ENCODE measurements at regions not wholly inside any gene's neighbourhood (a gene's known extent, or its start where the extent isn't known, plus 50 kb on each side); places are given as distances from the start of the nearest gene placed in this dataset.
"Not testable (repeated sequence)": the region's sequence is repeated elsewhere in the genome, so short reads cannot be mapped to it uniquely, and the experiment has no call there.

DNA sequence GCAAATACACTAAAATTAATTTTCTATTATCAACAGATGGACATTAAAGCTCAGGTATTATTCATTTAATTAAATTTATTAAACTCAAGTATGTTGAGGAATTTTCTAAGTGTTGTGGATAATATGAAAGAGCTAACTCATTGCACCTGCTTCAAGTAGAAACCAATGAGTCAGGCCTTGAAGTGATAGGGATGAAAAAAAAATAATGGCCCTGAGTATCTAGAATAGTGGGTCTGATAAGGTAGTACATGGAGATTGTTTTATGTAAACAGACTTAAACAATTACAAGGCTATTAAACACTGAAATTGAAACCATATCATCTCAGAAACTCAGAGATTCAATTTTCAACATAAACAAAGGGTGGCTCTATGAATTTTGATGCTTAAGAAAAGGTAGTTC, 857.1 kb upstream of the GBE1 start:
- no peak for DNase-seq (ENCODE audit: low read depth)

DNA sequence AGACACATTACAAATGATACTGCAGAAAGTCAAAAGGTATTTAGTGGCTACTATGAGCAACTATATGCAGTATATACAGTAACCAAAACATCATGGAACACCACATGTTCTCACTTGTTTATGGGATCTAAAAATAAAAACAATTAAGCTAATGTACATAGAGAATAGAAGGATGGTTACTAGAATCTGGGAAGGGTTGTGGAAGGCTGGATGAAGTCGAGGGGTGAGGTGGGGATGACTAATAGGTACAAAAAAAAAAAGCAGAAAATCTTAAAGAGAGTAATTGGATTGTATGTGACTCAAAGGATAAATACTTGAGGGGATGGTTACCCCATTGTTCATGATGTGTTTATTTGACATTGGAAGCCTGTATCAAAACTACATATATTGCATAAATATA, 848.8 kb upstream of the GBE1 start:
- DNase-seq (ENCODE audit: low read depth): no peak

DNA sequence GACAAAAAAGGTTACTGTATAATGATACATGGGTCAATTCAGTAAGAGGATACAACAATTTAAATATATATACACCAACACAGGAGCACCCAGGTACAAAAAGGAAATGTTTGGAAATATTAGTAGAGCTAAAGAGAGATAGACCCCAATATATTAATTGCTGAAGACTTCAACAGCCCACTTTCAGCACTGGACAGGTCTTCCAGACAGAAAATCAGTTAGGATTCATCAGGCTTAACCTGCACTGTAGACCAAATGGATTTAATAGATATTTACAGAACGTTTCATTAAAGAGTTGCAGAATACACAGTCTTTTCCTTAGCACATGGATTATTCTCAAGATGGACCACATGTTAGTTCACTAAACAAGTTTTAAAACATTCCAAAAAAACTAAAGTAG, 845.9 kb upstream of the GBE1 start:
- DNase-seq (ENCODE audit: low read depth): no peak

GRCh38 chr3:82596805-82597204, 835.4 kb upstream of the GBE1 start:
- no peak for DNase-seq (ENCODE audit: low read depth)

- DNase-seq (ENCODE audit: low read depth): no peak
These were observed 834.1 kb upstream of the GBE1 start for GRCh38 chr3:82595530-82595929.

DNA sequence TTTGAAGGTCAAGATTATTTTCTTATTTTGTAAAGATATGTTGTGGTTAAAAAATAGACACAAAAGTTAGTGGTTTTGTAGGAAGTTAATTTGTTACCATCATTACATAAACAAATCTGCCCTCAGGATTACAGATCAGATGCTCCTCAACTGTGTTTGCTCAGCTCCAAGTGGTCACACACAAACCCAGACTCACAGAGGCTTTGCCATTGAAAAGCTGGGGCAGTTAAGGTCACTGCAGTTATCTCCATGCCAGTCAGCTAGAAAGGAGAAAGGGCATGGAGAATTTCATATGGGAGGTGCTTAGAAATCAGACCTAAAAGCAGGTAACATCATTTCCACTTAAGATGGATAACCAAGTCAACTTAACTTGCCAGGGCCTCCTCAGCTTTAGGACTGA, 825.7 kb upstream of the GBE1 start:
- DNase-seq (ENCODE audit: low read depth): no peak

- no peak for DNase-seq (ENCODE audit: low read depth)
These were observed 825.0 kb upstream of the GBE1 start for GRCh38 chr3:82586414-82586813.

DNA sequence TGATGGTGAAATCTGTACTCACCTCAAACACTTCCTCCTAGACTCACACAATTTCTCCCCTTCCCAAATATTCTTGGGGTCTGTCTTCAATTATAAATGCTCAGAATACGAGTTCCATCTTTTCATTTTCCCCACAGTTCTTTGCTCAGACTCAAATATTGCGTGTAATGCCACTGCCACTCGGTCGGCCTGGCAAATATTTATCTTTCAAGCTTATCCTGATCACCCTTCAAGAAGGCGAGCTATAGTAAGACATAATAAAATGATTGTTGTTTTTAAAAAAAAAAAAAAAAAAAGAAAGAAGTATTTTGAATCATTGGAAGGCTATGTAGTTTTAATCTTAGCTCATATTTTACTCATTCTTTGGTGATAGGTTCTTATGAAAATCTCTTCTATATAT, 824.6 kb upstream of the GBE1 start:
- not testable (repeated sequence) for DNase-seq (ENCODE audit: low read depth)

DNA sequence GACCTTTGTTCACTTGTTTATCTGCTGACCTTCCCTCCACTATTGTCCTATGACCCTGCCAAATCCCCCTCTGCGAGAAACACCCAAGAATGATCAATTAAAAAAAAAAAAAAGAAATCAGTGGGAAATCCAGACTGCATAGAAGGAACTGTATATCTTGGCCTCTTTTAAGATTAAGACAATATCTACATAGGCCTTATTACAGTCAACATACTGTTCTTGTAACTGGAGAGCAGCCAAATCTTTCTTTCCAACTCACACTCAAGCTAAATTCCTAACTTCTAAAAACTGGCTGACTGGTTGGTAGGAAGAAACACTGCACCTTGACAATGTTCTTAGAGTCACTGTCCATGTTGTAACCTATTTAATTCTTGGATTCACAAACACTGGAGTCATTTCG, 824.1 kb upstream of the GBE1 start:
- DNase-seq (ENCODE audit: low read depth): not testable (repeated sequence)

DNA sequence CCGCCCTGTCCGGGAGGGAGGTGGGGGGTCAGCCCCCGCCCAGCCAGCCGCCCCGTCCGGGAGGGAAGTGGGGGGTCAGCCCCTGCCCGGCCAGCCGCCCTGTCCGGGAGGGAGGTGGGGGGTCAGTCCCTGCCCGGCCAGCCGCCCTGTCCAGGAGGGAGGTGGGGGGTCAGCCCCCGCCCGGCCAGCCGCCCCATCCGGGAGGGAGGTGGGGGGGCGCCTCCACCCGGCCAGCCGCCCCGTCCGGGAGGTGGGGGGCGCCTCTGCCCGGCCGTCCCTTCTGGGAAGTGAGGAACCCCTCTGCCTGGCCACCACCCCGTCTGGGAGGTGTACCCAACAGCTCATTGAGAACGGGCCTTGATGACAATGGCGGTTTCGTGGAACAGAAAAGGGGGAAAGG, 823.4 kb upstream of the GBE1 start:
- not testable (repeated sequence) for DNase-seq (ENCODE audit: low read depth)

DNA sequence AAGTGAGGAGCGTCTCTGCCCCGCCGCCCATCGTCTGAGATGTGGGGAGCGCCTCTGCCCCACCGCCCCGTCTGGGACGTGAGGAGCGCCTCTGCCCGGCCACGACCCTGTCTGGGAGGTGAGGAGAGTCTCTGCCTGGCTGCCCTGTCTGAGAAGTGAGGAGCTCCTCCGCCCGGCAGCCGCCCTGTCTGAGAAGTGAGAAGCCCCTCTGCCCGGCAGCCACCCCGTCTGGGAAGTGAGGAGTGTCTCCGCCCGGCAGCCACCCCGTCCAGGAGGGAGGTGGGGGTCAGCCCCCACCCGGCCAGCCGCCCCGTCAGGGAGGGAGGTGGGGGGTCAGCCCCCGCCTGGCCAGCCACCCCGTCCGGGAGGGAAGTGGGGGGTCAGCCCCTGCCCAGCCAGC, 823.0 kb upstream of the GBE1 start:
- not testable (repeated sequence) for DNase-seq (ENCODE audit: low read depth)

GRCh38 chr3:82581350-82581749, 819.9 kb upstream of the GBE1 start:
- no peak for DNase-seq (ENCODE audit: low read depth)

DNA sequence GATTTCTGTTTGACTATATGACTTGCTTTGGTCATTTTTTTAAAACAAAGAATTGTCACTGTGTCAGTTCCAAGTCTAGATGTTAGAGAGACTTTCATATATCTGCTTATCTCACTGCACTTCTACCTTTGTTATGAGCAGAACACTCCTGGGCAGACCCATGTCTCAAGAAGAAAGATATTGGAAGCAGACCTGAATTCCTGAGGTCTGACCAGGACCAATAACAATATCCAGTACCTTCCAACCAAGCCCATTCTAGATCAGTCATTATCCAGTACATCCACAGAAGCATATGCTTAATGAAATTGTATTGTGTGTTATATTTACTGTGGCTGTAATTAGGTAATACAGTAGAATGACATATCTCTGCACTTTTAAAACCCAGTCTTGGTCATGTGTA, 811.3 kb upstream of the GBE1 start:
- DNase-seq (ENCODE audit: low read depth): no peak

DNA sequence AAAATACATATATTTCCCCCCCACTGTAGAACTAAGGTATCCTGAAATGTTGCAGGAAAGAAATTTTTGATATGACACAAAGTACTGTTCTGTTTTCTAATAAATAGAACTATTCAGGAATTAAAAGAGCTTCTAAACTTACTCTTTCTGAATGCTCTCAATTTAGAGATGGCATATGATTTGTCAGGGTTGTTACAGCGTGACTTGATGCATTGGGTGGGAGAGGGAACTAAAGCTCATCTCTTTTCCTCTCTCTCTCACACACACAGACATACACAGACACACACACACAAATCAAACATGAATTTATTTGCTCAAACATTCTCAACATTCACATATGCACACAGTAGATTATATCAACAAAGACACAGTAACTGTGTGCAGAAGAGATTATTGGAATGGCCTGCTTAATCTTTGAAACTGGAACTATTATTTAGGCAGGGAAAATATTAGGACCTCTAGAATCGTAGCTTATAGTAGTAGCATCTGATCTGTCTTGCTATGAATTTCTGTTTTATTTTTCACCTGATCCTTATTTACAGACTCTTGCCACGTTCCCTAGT, 807.4 kb upstream of the GBE1 start:
- DNase-seq (ENCODE audit: low read depth): no peak

GRCh38 chr3:82567029-82567600, 805.7 kb upstream of the GBE1 start:
- no peak for DNase-seq (ENCODE audit: low read depth)

DNA sequence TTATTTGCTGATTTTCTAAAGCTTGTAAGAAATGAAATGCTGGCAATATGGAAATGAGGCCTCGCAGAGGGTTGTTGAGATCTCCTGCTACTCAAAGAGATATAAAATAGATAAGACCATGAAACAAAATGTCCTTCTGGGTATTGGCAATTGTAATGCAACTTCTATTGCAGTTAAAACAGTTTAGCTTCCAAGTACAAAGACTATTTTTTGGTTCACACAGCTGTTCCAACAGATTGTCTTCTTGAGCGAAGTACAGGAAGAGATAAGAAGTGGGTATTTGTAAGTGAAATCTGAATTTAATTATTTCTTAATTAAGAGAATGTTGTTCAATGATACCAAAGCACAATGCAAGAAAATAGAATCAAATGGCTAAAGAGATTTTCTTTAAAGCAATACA, 801.5 kb upstream of the GBE1 start:
- no peak for DNase-seq (ENCODE audit: low read depth)

GRCh38 chr3:82561784-82562183, 800.3 kb upstream of the GBE1 start:
- no peak for DNase-seq (ENCODE audit: low read depth)

- no peak for DNase-seq (ENCODE audit: low read depth)
These were observed 796.6 kb upstream of the GBE1 start for GRCh38 chr3:82558081-82558480.

DNA sequence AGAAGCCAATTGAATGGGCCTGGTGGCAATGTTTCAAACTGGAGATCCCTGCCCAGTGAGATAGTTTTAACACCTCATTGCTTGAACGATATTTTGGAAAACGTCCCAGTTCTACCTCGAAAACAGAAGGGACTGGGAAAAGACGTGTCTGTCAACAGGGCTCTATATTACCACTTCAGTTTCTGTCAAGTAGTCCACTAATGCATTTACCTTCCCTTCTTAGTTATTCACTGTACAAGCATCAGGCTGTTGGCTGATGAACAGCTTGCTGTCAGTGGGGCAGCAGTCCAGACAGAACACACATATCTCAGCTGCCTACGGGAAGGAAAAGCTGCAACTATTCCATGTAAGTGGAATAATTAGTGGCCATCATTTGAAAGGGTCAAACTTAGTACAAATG, 794.7 kb upstream of the GBE1 start:
- DNase-seq (ENCODE audit: low read depth): no peak

DNA sequence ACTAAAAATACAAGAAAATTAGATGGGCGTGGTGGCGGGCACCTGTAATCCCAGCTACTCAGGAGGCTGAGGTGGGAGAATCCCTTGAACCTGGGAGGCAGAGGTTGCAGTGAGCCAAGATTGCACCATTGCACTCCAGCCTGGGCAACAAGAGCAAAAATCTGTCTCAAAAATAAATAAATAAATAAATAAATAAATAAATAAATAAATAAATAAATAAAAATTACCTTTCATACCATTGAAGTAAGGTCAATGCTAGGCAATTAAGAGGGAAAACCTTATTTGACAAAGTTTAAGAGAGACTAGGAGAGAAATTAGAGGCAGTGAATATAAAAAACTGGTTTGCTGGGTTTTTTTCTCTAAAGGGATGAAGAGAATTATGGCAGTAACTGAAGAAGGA, 781.1 kb upstream of the GBE1 start:
- DNase-seq (ENCODE audit: low read depth): not testable (repeated sequence)

DNA sequence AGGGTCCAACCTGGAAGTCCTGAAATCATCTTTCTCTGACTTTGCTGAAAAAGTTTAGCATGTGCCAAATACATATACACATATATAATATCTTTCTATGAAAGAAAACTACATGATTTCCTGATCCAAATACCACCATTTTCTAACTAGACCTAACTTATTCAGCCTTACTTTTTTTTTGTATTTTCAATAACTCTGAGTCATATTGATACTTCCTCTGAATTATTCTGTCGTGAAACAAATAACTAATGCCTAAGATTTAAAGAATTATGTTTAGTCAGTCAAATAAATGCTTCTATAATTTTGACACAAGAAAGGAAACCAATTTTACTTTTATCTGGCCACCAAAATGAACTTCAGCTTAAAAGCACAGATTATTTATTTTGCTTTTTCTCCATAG, 760.2 kb upstream of the GBE1 start:
- no peak for DNase-seq (ENCODE audit: low read depth)

- no peak for DNase-seq (ENCODE audit: low read depth)
These were observed 759.4 kb upstream of the GBE1 start for GRCh38 chr3:82520846-82521245.

DNA sequence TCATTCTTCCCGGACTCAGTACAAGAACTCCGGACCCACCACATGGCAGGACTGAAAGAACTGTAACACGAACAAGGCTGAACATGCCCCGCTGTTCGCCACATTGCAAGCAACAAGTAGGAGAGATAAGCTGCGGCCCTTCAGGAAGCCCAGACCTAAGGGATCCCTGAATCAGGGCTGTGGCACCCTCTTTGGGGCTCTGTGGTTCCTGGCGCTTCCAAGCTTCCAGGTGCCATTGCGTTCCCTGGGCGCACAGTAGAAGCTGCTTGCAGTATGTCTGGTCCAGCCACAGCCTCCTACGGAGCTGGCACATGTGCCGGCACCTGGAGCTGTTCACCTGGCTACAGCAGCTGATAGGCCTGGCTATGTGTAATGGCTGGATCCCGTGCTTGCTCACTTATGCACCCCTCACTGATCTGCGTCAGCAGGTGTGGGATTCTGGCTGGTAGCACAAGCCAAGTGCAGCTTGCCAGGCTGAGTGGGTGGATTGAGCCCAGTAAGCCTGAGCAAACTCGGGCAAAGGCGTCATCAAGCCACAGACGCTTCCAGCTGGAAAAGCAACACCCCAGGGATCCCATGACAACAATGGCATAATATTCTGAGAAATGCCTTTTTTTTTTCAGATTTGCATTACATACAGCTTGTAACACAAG, 748.6 kb upstream of the GBE1 start:
- no peak for DNase-seq (ENCODE audit: low read depth)
